CD4-positive, alpha-beta T cell (primary cell): ENCODE measurements at regions not wholly inside any gene's neighbourhood (a gene's known extent, or its start where the extent isn't known, plus 50 kb on each side); places are given as distances from the start of the nearest gene placed in this dataset.

Source experiments
- ATAC-seq: fragments of 200-7000 bp; cut with Tn5 transposase; one replicate; pipeline ENCODE4 v1.10.0; 2022; ENCODE audit warnings: mild to moderate bottlenecking; ENCODE audit not compliant: poor library complexity
- CTCF ChIA-PET: fragments of 350-600 bp; sonication (Branson Sonifier 250); formaldehyde crosslinking; loops from one replicate; lab custom pipeline; 2021; ENCODE audit warnings: antibody characterized with exemption, inconsistent platforms; lab: Charles Lee
- POLR2A ChIA-PET: fragments of 350-600 bp; sonication (Branson Sonifier 250); formaldehyde crosslinking; loops from one replicate; lab custom pipeline; 2021; ENCODE audit warnings: antibody characterized with exemption, inconsistent platforms; lab: Charles Lee
- DNase-seq, 14 experiments: peaks; one replicate each; pipeline ENCODE4 v3.0.0-alpha.2; 2013 to 2020; ENCODE audit warnings: mixed read lengths in 2 of 14
- H3K27ac ChIP-seq, 2 donors: one replicate each; pipeline versions ENCODE4 v1.5.1 to v1.7.0; 2013; ENCODE audit warnings: low read length in 2 of 2, low read depth in 1 of 2, mild to moderate bottlenecking in 1 of 2
- H3K27me3 ChIP-seq, 2 experiments: 1 replicate in 1 of 2; 2 replicates in 1 of 2; pipeline versions ENCODE4 v1.6.1 to v1.7.0; 2013; ENCODE audit warnings: low read length in 2 of 2, control low read depth in 1 of 2, mild to moderate bottlenecking in 1 of 2, moderate library complexity in 1 of 2; ENCODE audit not compliant: insufficient read depth in 2 of 2, control insufficient read depth in 1 of 2
- H3K36me3 ChIP-seq: one replicate; pipeline ENCODE4 v1.6.1; 2013; ENCODE audit warnings: low read length, control low read depth; ENCODE audit not compliant: insufficient read depth
- H3K4me1 ChIP-seq: one replicate; pipeline ENCODE4 v1.6.1; 2013; ENCODE audit warnings: low read length, control low read depth; ENCODE audit not compliant: insufficient read depth
- H3K4me3 ChIP-seq: one replicate; pipeline ENCODE4 v1.5.1; 2013; ENCODE audit warnings: mild to moderate bottlenecking, low read length, moderate library complexity
- H3K9me3 ChIP-seq, 2 experiments: 1 replicate in 1 of 2; 2 replicates in 1 of 2; pipeline versions ENCODE4 v1.6.1 to v1.7.0; 2013; ENCODE audit warnings: low read length in 2 of 2, mild to moderate bottlenecking in 2 of 2, control low read depth in 1 of 2, moderate library complexity in 1 of 2; ENCODE audit not compliant: control insufficient read depth in 1 of 2, insufficient read depth in 1 of 2
- H3K27ac Mint-ChIP-seq: one replicate; pipeline ENCODE4 v1.8.0; 2020; ENCODE audit warnings: mixed read lengths
- H3K27me3 Mint-ChIP-seq: one replicate; pipeline ENCODE4 v1.8.0; 2021; ENCODE audit warnings: mixed read lengths
- H3K36me3 Mint-ChIP-seq: one replicate; pipeline ENCODE4 v1.8.0; 2021; ENCODE audit warnings: low read depth, mixed read lengths
- H3K4me1 Mint-ChIP-seq: one replicate; pipeline ENCODE4 v1.8.0; 2021; ENCODE audit warnings: low read depth, mixed read lengths
- H3K4me3 Mint-ChIP-seq: one replicate; pipeline ENCODE4 v1.8.0; 2020; ENCODE audit warnings: mild to moderate bottlenecking, mixed read lengths
- H3K9me3 Mint-ChIP-seq: one replicate; pipeline ENCODE4 v1.8.0; 2020; ENCODE audit warnings: mixed read lengths
- intact Hi-C, 2 experiments: fragments of 100-400 bp; cut with DNase I in 1 of 2; cut with micrococcal nuclease in 1 of 2; formaldehyde crosslinking; loops; one replicate each; pipeline versions ENCODE4 v1.15.1 to v1.9.0; 2023 to 2025; cut with DNase I, micrococcal nuclease
- TF ChIP-seq, protein P1 (sequence below): fragments of 200-600 bp; IDR thresholded peaks from one replicate; pipeline ENCODE4 v1.8.0; 2022; ENCODE audit warnings: antibody characterized with exemption, mild to moderate bottlenecking

DNA sequence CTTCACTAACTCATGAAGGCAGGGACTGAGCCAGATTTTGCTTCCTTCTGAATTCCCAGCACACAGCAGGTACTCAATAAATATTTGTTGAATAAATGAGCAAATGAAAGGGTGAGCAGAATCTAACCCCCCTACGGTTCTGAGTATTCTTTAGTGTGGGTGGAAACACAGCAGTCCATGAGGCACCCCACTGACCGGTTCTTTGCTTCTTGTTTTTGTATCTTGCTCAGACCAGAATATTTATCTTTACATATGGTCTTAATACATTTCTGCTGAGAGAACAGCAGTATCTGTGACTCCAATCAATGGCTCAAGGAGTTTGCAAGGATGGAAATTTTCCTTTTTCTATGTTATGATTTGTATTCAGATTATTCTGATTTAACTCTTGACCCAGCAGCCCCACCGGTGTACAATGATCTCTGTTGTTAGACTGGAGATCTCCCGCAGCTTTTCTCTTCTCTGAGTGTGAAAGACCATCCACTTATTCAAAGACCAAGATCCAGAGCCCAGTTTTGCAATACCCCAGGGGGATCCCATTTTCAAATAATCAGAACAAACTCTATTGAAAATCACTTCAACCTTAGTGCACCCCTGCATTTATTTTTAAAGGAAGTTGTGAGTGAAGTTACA, 506.5 kb upstream of the TNP1 start:
- H3K9me3 Mint-ChIP-seq = no peaks in the 10 kb centered on the region
- DNase-seq (no peak), ATAC-seq (no peak)
- Histone ChIP-seq H3K27ac (no peak overlapping the region), H3K4me3 (no peak overlapping the region), H3K36me3 (no peaks in the 10 kb centered on the region), H3K27me3 (no peaks in the 10 kb centered on the region), H3K4me1 (no peaks in the 10 kb centered on the region), H3K9me3 (no peaks in the 10 kb centered on the region)
- H3K27me3 Mint-ChIP-seq = no peaks in the 10 kb centered on the region
- TF ChIP-seq, protein P1, sequence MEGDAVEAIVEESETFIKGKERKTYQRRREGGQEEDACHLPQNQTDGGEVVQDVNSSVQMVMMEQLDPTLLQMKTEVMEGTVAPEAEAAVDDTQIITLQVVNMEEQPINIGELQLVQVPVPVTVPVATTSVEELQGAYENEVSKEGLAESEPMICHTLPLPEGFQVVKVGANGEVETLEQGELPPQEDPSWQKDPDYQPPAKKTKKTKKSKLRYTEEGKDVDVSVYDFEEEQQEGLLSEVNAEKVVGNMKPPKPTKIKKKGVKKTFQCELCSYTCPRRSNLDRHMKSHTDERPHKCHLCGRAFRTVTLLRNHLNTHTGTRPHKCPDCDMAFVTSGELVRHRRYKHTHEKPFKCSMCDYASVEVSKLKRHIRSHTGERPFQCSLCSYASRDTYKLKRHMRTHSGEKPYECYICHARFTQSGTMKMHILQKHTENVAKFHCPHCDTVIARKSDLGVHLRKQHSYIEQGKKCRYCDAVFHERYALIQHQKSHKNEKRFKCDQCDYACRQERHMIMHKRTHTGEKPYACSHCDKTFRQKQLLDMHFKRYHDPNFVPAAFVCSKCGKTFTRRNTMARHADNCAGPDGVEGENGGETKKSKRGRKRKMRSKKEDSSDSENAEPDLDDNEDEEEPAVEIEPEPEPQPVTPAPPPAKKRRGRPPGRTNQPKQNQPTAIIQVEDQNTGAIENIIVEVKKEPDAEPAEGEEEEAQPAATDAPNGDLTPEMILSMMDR = no peak
- H3K27ac Mint-ChIP-seq = no peak overlapping the region
- H3K36me3 Mint-ChIP-seq = no peaks in the 10 kb centered on the region
- H3K4me1 Mint-ChIP-seq = no peaks in the 10 kb centered on the region
- POLR2A ChIA-PET = no interaction called here
- H3K4me3 Mint-ChIP-seq = no peak overlapping the region
- intact Hi-C loops = no loop called here
- CTCF ChIA-PET = no interaction called here

DNA sequence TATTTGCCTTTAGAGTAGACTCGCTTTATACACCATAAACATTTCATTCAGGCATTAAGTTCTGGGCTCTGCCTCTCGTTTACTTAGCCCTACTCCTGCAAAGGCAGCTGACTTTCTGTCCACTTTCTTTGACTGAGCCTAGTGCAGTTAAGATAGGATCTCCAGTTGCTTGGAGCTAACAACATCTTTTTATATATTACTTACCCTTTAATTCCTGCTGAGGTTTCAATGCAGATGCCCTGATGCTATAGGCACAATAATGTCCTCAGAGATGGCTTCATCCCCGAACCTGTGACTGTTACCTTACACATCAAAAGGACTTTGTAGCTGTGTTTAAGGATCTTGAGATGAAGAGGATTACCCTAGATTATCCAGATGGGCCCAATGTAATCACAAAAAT, 505.8 kb upstream of the TNP1 start:
- ATAC-seq = no peak
- Mint-ChIP-seq H3K36me3 (no peaks in the 10 kb centered on the region), H3K4me3 (no peak overlapping the region), H3K27ac (no peak overlapping the region), H3K27me3 (no peaks in the 10 kb centered on the region), H3K4me1 (no peaks in the 10 kb centered on the region), H3K9me3 (no peaks in the 10 kb centered on the region)
- intact Hi-C loops = no loop called here
- no peak for DNase-seq
- CTCF ChIA-PET = no interaction called here
- H3K4me1 ChIP-seq = no peaks in the 10 kb centered on the region
- TF ChIP-seq, protein P1 = no peak
- H3K36me3 ChIP-seq = no peaks in the 10 kb centered on the region
- H3K27me3 ChIP-seq = no peaks in the 10 kb centered on the region
- POLR2A ChIA-PET = no interaction called here
- H3K4me3 ChIP-seq = no peak overlapping the region
- no peaks in the 10 kb centered on the region for H3K9me3 ChIP-seq
- no peak overlapping the region for H3K27ac ChIP-seq

DNA sequence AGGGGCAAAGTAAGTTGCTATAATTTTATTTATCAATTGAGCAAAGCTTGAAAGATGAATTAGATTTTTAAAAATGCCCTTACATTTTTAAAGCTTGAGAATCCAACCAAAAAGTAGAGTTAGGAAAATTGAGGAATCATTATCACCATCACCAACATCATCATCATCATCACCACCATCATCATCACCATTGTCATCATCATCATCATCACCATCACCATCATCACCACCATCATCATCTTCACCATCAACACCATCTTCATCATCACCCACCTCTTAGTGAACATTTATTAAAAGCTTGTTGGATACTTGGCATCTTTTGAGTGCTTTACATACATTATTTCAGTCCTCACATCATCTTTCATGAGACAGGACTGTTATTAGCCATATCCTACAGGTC, 504.4 kb upstream of the TNP1 start:
- TF ChIP-seq, protein P1 = no peak
- Mint-ChIP-seq H3K36me3 (no peaks in the 10 kb centered on the region), H3K4me3 (no peak overlapping the region), H3K27ac (no peak overlapping the region), H3K4me1 (no peaks in the 10 kb centered on the region), H3K9me3 (no peaks in the 10 kb centered on the region), H3K27me3 (no peaks in the 10 kb centered on the region)
- H3K27me3 ChIP-seq = no peaks in the 10 kb centered on the region
- POLR2A ChIA-PET = no interaction called here
- H3K4me3 ChIP-seq = no peak overlapping the region
- intact Hi-C loops = no loop called here
- CTCF ChIA-PET = no interaction called here
- no peak overlapping the region for H3K27ac ChIP-seq
- no peaks in the 10 kb centered on the region for H3K36me3 ChIP-seq
- ATAC-seq (no peak), DNase-seq (no peak)
- H3K4me1 ChIP-seq = no peaks in the 10 kb centered on the region
- no peaks in the 10 kb centered on the region for H3K9me3 ChIP-seq
